HG02798 (cell line): ENCODE measurements at regions not wholly inside any gene's neighbourhood (a gene's known extent, or its start where the extent isn't known, plus 50 kb on each side); places are given as distances from the start of the nearest gene placed in this dataset.

Source experiments
- ATAC-seq: cut with Tn5 transposase; IDR thresholded peaks from one replicate; pipeline ENCODE4 v1.9.1; 2021; ENCODE audit warnings: mild to moderate bottlenecking; ENCODE audit not compliant: unreplicated experiment, poor library complexity

DNA sequence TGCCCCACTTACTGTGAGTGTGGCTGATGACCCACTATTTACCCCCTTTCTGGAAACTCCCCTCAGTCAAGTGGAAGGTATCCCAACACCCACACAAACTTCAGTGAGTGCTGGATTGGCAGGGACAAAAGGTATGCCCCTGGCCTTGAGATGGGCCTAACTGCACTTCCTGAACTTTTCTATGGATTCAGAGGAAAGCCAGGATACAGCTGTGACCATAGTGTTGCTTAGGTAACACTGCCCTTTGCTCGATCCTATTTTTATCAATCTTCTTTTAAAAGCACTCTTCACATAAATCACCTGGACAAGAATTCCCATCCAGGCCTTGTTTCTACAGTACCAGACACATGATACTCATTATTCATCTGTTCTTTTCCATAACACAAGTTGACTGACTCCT, 671.5 kb upstream of the SLC8A1 start:
- ATAC-seq: no peak

DNA sequence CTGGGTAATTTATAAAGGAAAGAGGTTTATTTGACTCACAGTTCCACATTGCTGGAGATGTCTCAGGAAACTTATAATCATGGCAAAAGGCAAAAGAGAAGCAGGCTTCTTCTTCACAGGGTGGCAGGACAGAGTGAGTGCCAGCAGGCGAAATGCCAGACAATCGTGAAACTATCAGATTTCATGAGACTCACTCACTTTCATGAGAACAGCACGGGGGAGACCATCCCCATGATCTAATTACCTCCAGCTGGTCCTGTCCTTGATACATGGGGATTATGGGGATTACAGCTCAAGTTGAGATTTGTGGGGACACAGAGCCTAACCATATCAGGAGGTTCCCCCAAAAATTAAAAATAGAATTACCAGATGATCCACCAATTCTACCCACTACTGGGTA, 675.5 kb upstream of the SLC8A1 start:
- no peak for ATAC-seq

DNA sequence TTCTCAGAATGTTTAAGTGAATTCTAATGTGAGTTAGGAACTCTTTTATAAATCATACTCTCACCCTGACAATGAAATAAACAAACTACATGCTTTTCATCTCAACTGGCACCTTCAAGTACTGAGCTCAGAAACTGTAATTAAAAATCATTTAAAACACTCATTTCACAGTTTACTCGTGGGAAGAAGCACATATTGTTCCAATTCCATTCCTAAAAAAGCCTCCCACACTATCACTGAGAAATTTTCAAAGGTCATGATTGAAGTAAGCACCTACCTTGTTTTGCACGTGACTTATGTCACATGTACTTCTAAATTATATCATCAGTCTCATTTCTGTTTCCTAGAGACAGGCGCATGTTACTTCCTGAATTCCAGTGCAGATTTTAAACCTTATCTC, 678.1 kb upstream of the SLC8A1 start:
- ATAC-seq: no peak

DNA sequence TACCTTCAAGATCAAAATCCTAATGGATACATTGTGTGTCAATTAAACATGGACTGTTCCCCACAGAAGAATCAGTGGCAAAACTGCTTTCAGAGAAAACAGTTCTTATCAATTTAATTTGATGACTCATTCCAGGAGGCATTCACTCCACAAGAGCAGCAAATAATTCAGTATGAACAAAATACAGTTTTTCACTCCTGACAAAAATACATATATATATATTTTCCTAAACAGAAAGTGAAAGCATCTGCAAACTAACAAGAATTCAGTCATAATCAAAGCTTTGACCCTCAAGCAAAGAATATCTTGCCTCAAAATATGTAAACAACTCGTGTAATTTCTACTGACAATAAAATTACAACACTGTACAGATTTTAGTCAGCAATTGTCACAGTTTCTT, 685.1 kb upstream of the SLC8A1 start:
- ATAC-seq: no peak

DNA sequence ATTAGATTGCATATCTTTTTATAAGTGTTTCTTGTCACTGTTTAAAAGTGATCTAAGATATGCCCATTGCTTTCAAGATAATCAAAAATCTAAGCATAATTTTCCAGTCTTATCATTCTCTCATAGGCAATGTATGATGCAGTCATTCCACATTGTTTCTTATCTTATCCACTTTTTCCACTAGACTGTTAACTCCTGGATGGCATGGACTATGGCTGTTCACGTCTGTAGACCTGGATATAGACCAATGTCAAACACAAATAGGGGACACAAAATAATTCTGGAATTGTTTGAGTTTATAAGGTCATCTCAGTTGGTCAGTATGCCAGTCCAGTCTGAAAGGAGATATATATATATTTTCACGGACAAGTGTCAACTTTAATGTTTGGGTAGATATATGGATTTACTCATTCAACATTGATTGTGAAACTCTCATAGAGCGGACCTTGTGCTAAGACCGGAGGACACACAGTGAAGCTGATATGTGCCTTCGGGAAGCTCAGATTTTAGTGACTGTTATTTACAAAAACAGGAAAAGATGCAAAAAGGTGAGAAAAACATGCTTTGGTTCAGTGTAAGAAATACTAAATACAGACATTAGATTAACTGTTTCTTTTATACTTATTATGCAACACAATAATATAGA, 689.4 kb upstream of the SLC8A1 start:
- ATAC-seq: no peak

DNA sequence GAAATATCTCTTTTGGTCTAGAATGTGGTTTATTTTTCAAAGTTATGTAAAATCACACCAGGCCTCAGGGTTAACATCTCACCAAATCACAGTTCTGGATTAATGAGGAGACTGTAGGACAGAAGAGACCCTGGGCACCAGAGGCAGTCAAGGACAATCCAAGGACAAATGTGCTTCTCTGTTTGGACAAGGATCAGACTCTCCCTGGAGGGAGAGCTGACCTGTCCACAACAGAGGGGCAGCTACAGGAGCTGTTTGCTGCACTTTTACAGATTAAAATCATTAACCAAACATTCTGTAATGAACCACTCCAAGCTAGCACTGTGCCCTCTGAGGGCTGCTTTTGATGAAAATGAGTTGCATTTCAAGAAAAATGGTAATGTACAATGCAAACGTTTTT, 690.6 kb upstream of the SLC8A1 start:
- ATAC-seq: no peak

DNA sequence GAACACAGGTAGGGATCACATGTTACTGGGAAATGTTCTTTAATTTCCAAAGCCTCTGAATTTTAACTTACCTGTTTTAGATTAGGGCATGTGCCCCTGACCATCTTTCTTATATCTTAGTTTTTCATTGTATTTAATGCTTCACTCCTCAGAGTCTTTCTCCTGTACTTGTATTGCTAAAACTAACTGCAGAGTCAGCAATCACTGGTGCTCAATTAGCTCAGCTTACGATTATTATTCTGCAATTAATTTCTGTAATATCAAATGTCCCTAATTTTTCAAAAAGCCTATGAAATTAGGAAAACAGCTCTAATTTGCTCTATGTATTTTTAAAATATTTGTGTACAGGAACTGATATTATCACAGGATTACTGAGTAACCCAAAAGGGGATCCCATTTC, 693.2 kb upstream of the SLC8A1 start:
- no peak for ATAC-seq

DNA sequence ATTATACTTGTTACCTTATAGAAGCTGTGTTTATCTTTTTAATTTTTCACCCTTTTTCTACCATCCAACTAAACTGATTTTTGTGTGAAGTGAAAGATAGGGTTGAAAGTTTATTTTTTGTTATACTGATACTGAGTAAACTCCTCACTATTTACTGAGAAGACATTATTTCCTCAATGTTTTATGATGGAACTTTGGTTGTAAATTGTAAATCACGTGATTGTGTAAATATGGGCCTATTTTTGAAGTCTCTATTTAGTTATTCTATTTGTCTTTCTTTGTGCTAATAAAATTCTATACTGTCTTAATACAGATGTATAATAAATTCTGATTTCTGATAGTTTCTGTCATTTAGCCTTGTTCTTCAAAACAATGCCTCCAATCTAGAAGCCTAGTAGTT, 697.2 kb upstream of the SLC8A1 start:
- no peak for ATAC-seq

DNA sequence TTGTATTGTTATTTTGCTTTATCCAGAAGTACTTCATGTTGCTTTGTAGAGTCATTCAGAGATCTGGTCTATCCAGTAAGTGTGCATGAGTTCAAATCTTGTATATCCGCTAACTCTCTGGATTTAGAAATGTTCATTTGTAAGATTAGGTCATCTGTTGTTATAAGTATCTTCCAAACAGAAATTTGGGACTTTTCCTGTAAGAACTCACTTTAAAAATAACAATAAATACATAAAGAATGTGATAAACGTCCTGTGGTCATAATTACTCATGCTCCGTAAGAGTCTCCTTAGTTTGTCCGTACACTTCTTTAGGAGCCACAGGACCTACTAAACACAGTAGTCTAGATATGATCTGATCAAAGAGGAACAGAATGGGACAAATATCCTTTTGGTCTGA, 699.9 kb upstream of the SLC8A1 start:
- ATAC-seq: no peak

DNA sequence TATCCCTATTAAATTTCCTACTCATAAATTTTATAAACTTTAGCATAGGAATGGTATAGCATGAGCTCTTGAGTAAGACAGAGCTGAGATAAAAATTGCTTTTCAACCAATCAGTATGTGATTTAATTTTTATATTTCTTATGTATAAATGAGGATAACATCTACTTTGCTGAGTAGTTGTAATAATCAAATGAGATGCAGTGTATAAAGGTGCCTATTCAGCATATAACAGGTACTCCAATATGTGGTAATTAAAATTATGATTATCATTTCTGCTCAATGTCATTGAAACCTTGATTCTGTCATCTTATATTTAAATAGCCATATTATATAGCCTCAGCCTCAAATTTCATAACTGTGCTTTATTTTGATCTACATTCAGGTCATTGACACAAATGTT, 700.4 kb upstream of the SLC8A1 start:
- ATAC-seq: no peak

DNA sequence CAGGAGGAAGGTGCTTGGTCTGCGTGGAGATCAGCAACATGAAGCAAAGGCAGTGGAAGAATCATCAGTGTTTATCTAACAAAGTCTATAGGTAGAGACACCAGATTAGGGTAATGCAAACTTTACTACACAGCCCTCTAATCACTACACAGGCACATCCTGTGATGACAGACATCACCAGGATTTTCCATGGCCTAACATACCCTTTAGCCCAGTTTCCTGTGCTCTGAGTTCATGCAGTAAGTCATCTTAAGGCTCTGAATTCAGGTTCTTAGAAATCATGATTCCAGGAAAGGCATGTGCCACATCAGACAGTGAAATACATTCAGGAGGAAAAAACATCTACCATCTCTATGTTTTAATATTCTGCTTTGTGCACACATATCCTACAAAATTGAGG, 708.5 kb upstream of the SLC8A1 start:
- ATAC-seq: no peak

DNA sequence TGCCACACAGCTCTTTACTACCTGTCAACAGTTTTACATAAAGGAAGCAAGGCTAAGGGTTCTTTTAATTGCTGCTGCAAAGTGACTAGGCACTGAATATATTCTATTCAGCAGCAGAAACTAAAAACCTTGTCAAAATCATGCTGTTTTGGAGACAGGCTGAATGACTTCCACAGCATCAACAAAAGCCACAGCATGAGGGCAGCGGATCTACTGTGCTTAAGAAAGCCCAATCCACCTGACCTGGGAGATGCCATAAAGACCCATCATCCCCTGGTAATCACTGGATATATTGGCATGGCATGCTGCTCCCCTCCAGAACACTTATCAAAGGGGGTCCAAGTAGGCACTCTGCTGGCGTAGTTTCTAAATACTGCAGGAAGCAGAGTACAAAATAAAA, 715.1 kb upstream of the SLC8A1 start:
- ATAC-seq: no peak

DNA sequence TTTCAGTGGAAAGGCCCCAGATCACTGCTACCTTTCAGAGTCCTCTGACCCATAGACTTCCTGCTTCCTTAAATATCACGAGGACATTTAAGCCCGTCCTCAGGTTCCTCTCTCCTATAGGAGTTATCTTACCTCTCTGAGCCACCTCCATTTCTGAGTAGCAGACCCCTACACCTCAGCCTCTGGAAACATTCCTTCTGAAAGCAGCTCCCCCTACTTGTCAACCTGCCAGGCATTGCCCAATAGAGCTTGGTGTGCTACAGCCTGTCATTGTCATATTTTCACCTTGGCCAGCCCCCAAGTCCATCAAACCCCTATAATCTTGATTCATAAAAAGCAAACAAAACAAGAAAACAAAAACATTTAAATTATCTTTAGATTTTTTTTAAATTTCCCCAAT, 717.9 kb upstream of the SLC8A1 start:
- ATAC-seq: no peak

DNA sequence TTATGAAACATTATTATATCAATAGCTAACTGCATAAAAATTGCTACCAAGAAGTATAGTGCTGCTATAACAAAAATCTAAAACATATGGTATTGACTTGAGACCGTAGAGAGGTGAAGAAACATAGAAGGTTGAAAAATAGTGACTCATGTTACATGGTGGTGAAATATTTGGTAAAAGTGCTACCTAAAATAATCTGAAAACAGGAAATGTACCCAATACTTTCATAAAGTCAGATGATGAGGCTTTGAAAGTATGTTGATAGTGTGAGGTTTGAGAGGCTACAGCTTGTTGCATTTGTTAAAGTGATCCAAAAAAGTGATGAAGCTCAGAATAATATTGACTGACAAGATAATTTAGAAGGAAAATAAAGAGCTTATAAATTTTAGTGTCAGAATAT, 718.7 kb upstream of the SLC8A1 start:
- ATAC-seq: no peak

DNA sequence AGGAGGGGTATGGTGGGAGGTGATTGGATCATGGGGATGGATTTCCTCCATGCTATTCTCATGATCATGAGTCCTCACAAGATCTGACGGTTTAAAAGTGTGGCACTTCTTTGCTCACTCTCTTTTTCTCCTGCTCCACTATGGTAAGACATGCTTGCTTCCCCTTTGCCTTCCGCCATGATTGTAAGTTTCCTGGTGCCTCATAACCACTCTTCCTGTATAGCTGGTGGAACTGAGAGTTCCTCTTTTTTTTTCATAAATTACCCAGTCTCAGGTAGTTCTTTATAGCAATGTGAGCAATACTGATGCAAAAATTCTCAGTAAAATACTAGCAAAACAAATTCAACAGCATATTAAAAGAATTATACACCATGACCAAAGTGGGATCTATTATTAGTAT, 728.5 kb upstream of the SLC8A1 start:
- no peak for ATAC-seq

DNA sequence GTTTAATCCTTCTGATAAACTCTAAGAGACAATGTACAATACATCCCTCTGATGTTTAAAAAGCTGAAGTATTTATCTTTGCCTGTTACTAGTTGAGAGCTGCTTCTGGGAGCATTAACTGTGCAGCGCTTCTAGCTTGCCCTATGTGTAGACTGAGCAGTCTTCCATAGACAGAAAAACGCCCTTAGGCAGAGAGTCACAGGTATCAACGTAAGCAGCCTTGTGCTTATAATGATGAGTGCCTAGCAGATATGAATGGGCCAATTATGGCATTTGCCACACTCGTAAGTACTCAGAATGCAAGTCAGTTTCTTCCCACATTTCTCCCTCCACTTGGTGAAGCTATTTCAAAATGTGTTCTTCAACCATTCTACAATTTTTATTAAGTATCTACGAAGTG, 731.1 kb upstream of the SLC8A1 start:
- ATAC-seq: no peak

DNA sequence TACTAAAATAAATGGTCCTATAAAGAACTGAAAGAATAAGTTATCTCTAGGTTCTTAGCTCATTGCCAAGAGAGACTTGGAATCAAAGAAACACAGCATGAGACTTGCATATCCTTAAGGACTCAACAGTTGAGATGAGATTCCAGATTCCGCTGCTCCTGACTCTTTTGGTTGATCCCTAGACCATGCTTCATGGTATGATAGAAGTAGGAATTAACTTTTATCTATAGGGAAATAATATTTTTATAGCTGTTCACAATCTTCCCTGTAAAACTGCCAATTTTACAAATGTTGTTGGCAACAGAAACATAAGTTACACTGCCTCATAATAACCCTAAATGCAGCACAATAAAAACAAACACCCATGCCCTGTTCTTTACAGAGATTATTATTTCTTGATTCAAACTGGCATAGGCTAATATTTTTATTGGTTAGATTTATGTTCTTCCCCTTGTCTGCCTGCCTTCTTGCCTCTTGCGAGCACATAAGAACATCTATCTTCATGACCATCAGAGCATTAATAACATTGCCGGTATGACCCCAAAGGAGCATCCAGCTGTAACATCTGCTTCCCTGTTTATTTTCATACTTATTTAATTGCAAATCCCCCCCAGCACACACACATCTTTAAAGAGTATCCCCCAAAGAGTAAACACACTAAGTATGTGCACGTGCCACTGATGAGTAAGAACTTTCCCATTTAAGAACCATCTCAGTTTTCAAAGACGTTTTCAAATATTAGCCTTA, 735.7 kb upstream of the SLC8A1 start:
- no peak for ATAC-seq

DNA sequence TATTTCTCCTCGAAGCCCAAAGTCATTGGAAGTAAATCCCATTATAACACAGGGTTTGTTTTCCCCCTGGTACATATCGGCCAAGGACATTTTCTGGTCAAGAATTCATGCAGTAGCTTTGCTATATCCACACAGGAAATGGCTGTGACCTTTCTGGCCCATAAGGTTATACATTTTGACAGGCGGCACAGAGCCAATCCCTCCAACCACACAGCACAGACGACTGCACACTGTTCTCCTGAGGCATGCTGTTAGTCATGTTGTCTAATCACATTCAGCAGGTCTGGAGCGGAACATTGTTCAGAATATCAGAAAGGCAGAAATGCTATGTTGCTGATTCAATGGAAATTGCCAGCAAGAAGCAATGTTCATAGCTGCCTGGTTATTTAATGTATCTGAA, 742.3 kb upstream of the SLC8A1 start:
- no peak for ATAC-seq

DNA sequence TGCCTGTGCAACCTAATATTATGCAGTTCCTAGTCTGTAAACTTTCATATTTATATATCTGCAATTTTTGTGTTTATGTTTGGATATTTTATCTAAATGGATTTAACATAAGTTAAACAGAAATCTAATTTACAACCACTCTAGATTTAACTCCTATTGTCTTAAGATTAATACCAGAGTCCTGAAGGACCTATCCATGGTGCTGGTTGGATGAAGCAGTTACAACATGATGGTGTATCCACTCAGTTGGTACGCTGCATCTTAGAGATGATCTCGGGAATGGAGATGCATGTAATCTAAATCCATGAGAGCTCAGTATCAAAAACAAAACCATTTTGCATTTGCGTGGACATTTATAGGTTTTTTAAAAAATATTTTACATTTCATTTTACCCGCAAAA, 745.9 kb upstream of the SLC8A1 start:
- no peak for ATAC-seq

DNA sequence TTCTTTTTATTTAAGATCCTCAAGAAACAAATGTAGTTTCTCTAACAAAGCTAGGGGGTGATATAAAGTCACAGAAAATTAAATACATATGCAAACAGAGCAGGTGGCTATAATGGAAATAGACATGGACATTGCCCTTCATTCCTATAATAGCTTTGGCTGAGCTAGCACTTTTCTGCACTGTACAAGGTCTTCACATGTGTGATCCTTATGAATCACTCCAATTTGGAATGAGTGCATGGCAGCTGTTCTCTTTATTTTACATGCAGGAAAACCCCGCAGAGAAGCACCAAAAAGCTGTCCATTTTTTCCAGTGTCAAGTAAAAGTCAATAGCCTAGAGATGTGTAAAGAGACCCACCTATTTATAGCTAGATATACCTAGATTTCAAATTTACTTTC, 747.4 kb upstream of the SLC8A1 start:
- ATAC-seq: no peak

DNA sequence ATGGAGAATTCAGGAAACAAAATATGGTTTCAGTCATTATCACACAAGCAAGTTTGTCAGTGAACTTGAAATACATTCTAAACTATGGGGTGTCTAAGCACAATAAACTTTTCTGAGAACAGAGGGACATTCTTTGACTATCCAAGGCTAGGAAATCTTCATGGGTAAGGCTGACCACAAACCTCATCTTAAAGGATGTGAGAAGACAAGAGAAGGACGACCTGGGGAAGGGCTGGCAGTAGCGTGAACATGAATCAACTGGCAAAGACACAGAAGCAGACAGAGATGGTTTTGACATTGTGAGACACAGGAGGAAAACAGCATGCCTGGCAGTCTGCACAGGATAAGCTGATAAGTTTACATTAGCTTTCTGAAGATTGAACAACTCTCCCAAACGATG, 752.4 kb upstream of the SLC8A1 start:
- no peak for ATAC-seq

DNA sequence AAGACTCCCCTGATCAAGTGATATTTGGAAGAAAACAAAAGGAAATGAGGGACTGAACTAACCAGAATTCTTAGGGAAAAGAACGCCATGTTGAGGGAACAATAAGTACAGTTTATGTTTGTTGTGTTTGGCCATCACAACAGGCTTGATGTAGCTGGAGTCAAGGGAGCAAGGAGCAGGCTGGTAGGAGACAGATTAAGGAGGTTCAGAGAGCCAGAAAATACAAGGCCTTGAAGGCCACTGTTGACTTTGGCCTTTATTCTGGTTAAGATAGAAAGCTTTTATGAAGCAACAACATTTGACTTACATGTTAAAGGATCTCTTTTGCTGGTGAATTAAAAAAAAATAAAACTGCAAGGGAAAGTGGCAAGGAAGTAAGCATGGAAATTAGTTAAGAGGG, 754.1 kb upstream of the SLC8A1 start:
- no peak for ATAC-seq
